ENCODE measurements at regions not wholly inside any gene's neighbourhood (a gene's known extent, or its start where the extent isn't known, plus 50 kb on each side); places are given as distances from the start of the nearest gene placed in this dataset.

DNA sequence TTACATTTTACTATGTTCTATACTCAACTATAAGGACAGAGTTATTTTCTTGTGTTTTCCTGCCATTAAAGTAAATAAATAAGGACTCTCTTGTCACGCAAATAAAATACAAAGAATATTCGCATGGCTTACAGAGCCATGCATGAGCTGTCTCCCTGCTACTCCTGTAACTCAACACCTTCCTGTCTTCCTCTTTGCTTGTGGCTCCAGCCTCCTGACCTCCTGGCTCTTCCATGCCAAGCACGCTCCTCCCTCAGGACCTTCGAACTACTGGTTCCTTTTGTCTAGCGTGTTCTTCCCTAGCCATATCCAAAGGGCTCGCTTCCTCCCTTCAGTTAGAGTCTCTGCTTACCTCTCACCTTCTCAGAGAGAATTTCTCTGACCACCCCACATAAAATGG, 124.3 kb upstream of the TMC3 start:
- no peak overlapping the region for H3K27ac ChIP-seq
- TF ChIP-seq, protein P1, sequence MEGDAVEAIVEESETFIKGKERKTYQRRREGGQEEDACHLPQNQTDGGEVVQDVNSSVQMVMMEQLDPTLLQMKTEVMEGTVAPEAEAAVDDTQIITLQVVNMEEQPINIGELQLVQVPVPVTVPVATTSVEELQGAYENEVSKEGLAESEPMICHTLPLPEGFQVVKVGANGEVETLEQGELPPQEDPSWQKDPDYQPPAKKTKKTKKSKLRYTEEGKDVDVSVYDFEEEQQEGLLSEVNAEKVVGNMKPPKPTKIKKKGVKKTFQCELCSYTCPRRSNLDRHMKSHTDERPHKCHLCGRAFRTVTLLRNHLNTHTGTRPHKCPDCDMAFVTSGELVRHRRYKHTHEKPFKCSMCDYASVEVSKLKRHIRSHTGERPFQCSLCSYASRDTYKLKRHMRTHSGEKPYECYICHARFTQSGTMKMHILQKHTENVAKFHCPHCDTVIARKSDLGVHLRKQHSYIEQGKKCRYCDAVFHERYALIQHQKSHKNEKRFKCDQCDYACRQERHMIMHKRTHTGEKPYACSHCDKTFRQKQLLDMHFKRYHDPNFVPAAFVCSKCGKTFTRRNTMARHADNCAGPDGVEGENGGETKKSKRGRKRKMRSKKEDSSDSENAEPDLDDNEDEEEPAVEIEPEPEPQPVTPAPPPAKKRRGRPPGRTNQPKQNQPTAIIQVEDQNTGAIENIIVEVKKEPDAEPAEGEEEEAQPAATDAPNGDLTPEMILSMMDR (IDR thresholded peaks at IDR 0.05), result no peak
- TF ChIP-seq ZFX (IDR thresholded peaks at IDR 0.05; ENCODE audit: borderline replicate concordance), result no peak

DNA sequence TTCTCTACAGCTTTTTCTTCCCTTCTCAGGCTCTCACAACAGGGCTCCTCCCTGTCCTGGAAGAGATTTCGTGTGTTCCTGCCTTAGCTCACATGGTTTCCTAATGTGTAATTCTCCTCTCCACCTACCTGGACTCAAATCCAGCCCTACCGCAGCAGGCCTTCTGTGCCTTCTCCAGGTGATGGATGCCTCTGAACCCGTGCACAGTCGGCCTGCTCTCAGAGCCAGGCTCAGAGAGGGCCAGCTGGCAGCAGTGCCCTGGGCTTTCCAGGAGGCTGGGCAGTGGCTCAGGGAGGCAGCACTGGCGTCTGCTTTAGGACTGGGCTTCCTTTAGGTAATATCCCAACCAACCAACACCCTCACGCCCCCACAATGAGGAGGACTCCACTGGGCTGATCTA, 123.2 kb upstream of the TMC3 start:
- TF ChIP-seq, protein P1 (IDR thresholded peaks at IDR 0.05), result no peak
- no peak for TF ChIP-seq ZFX (IDR thresholded peaks at IDR 0.05; ENCODE audit: borderline replicate concordance)
- no peak overlapping the region for H3K27ac ChIP-seq

DNA sequence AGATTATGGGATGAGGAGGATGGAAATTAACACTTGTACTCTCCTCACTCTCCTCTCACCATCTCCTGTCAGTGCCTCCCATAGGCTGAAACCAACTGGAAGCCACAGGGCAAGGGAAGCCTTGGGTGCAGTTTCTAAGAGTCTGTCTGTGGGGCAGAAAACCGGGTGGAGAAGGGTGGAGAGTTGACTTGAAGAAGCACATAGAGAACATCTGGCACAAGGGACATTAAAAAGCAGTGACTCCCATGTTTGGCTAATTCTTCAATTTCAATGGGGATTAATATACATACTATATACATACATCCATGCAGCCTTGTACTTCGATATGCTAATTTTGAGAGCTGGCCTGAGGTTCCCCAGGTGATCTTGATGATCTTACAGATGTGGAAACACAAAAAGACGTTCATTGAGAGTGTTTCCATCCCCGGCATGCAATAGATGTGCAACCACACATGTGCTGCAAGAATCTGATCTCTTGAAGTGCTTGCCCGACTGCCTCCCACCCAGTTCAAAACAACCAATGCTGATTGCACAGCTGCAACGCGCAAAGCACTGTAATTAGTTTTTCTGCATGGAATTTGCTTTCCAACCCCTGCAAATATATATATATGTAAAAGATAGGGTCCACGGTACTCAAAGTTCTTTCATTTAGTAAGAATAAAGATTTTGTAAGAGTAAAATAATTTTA, 121.9 kb upstream of the TMC3 start:
- H3K27ac ChIP-seq, result no peak overlapping the region
- TF ChIP-seq, protein P1 (IDR thresholded peaks at IDR 0.05), result no peak
- no peak for TF ChIP-seq ZFX (IDR thresholded peaks at IDR 0.05; ENCODE audit: borderline replicate concordance)

DNA sequence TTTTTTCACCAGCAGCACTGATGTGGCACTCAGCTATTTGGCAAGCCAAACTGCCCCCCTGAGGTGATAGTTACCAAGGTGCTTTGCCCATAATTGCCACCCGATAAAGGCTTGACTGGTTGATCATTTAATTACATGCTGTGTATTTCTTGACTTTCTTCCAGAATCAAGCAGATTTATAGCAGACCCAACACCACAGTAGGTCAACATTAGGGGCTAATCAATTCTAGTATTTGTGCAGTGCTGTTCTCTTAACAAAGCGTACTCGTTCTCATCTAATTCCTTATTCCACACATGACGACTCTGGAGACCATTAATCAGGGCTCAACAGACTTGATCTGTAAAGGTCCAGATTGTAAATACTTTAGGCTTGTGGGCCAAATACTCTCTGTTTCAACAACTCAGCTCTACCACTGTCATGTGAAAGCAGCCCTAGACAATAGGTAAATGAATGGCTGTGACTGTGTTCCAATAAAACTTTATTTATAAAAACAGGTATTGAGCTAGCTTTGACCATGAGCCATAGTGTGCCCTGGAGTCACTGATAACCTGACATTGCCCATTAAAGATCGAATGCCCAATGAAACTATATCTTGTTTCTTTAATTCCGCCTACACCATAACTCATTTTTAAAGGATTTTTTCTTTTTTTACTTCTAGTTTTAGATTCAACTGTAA, 119.1 kb upstream of the TMC3 start:
- TF ChIP-seq ZFX (IDR thresholded peaks at IDR 0.05; ENCODE audit: borderline replicate concordance), result no peak
- TF ChIP-seq, protein P1 (IDR thresholded peaks at IDR 0.05), result no peak
- H3K27ac ChIP-seq, result no peak overlapping the region

DNA sequence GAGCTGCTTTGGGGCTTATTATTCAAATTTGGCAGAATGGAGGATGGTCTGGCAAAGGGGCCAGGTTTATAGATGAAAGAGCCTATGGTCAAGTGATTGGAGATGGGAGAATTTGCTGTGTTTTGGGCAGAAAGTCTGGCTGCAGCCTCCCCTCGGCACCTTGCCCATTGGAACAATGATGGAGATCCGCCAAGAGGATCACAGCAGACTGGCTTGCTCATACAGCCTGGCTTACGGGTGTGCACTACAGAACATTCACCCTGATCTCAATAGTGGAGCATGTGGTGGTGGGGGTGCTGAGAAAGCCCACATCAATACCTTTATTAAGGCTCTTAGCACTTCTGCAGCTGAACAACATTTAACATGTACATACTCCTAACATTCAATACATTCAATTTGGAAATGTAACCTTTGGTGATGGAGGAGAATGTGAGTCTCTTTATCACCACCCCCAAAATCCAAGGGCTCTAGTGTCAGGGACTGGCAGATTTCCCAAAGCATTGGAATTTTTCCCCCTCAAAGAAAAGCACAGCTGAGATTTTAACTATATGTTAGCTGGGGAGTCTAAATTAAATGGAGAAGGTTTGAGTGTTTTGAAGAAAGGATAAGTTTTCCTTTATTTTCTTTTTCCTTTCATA, 118.4 kb upstream of the TMC3 start:
- H3K27ac ChIP-seq, result no peak overlapping the region
- TF ChIP-seq, protein P1 (IDR thresholded peaks at IDR 0.05), result no peak
- TF ChIP-seq ZFX (IDR thresholded peaks at IDR 0.05; ENCODE audit: borderline replicate concordance), result no peak

DNA sequence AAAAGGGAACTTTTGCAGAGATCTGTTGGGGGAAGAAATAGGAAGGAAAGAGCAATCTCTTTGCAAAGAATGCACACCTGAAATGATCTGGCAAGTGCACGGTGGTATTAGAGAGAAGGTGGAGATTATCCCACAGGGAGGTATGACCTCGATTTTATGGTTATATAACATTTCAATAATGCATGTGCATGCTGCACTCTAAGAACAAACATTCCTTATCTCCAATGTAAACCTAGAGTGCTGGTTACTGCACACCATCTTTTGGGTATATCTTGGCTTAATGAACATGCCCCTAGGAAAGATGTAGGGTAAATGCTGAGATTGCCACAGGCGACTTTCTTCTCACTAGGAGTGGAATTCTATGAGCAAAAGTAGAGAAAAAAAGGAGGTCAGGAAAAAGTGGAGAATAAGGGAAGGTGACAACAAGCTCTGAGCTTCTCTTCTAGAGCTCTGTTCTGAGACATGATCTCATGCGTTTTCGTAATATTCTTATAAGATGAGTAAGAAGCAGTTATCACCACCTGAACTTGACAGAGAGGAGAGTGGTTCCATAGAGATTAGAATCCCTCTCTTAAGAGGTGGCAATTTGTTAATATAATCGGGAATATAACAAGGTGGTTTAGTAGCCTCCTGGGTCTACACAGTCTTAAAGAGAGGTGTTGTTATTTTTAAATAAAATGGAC, 117.5 kb upstream of the TMC3 start:
- TF ChIP-seq, protein P1 (IDR thresholded peaks at IDR 0.05), result no peak

More for the DNA sequence above, 117.5 kb upstream of the TMC3 start:
- no peak overlapping the region for H3K27ac ChIP-seq
